Gastroesophageal sphincter (tissue), 3 donors: ENCODE measurements at regions not wholly inside any gene's neighbourhood (a gene's known extent, or its start where the extent isn't known, plus 50 kb on each side); places are given as distances from the start of the nearest gene placed in this dataset.

Experiments used
- CTCF ChIP-seq, 4 experiments: fragments of 200-600 bp in 2 of 4; fragments of 450-650 bp in 2 of 4; sonication (generic) in 1 of 4; IDR thresholded peaks; one replicate each; pipeline ENCODE4 v1.5.1; 2017 to 2019; ENCODE audit warnings: antibody characterized with exemption in 4 of 4, mild to moderate bottlenecking in 2 of 4, moderate library complexity in 2 of 4
- EP300 ChIP-seq: sonication (generic); formaldehyde crosslinking; IDR thresholded peaks from one replicate; pipeline ENCODE4 v1.6.1; 2017; ENCODE audit warnings: antibody characterized with exemption, mild to moderate bottlenecking
- POLR2A ChIP-seq, 2 donors: fragments of 450-650 bp; IDR thresholded peaks; one replicate each; pipeline ENCODE4 v1.6.1; 2017; ENCODE audit warnings: antibody characterized with exemption in 2 of 2, mild to moderate bottlenecking in 2 of 2, moderate library complexity in 1 of 2
- POLR2AphosphoS5 ChIP-seq: sonication (generic); formaldehyde crosslinking; IDR thresholded peaks from one replicate; pipeline ENCODE4 v1.6.1; 2017; ENCODE audit warnings: antibody characterized with exemption

- no peak for TF ChIP-seq CTCF (IDR thresholded peaks at IDR 0.05)
- TF ChIP-seq POLR2AphosphoS5, result peak; percentile 24
- TF ChIP-seq EP300, result no peak
- TF ChIP-seq POLR2A (IDR thresholded peaks at IDR 0.05), result no peak
Observed at GRCh38 chr4:30868111-30868895, 148.1 kb downstream of the PCDH7 start.
